ENCODE measurements at regions not wholly inside any gene's neighbourhood (a gene's known extent, or its start where the extent isn't known, plus 50 kb on each side); places are given as distances from the start of the nearest gene placed in this dataset.

DNA sequence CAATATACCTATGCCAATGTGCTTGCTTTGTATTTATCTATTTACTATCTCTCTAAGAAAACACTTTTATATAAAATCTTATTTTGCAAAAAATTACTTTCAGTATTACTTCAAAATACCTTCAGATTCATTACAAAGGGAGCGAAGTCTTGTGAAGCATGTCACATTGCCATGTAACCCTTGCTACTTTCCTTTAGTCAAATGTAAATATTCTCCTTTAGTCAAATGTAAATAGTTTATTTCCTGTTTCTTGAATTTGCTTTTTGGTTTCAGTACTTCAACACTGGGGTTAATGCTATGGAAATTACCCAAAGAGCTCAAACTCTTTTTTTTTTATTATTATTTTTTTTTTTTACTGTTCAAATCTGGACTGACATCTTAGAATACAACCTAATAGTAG is 383.3 kb downstream of the GRXCR1 start:
- no peaks in the 10 kb centered on the region for H3K36me3 ChIP-seq (replicated peaks in 1 of 2)
- H3K27ac ChIP-seq, result no peak overlapping the region
- WGBS, 4 donors, result 83 to 94% (median 86%) methylated on average over 1 of the region's 1 CpG
- no peak overlapping the region for H3K4me3 ChIP-seq
- no peak for DNase-seq
- H3K27me3 ChIP-seq, result no peaks in the 10 kb centered on the region
- TF ChIP-seq POLR2A (IDR thresholded peaks at IDR 0.05), result no peak
- TF ChIP-seq, protein P1, sequence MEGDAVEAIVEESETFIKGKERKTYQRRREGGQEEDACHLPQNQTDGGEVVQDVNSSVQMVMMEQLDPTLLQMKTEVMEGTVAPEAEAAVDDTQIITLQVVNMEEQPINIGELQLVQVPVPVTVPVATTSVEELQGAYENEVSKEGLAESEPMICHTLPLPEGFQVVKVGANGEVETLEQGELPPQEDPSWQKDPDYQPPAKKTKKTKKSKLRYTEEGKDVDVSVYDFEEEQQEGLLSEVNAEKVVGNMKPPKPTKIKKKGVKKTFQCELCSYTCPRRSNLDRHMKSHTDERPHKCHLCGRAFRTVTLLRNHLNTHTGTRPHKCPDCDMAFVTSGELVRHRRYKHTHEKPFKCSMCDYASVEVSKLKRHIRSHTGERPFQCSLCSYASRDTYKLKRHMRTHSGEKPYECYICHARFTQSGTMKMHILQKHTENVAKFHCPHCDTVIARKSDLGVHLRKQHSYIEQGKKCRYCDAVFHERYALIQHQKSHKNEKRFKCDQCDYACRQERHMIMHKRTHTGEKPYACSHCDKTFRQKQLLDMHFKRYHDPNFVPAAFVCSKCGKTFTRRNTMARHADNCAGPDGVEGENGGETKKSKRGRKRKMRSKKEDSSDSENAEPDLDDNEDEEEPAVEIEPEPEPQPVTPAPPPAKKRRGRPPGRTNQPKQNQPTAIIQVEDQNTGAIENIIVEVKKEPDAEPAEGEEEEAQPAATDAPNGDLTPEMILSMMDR (IDR thresholded peaks at IDR 0.05), result no peak
- no peaks in the 10 kb centered on the region for H3K4me1 ChIP-seq (replicated peaks in 1 of 2)
- no peaks in the 10 kb centered on the region for H3K9me3 ChIP-seq (replicated peaks in 1 of 3)
- intact Hi-C loops (cut with DNase I), result no loop called here

DNA sequence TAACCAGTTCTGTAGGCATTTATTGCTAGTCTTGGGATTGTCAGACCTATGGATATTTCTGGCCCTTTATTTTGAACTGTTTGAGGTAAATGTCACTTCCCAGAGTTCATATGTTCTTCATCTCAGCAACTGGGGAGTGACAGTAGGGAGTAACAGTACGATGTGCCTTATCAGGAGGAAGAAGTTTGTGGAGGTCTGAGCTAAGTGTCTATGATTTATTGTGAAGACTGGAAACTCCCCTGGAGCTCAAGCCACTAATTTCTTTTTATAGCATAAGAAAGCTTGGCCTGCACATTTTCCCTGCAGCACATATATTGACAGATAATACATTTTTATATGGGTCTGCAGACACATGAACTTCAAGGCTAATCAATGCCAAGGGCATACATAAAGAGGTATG is 383.8 kb downstream of the GRXCR1 start:
- intact Hi-C loops (cut with DNase I), result no loop called here
- no peak for DNase-seq
- no peaks in the 10 kb centered on the region for H3K36me3 ChIP-seq (replicated peaks in 1 of 2)
- no peaks in the 10 kb centered on the region for H3K27me3 ChIP-seq
- H3K4me3 ChIP-seq, result no peak overlapping the region
- no peak overlapping the region for H3K27ac ChIP-seq
- TF ChIP-seq POLR2A (IDR thresholded peaks at IDR 0.05), result no peak
- TF ChIP-seq, protein P1 (IDR thresholded peaks at IDR 0.05), result no peak
- H3K9me3 ChIP-seq (replicated peaks in 1 of 3), result no peaks in the 10 kb centered on the region
- no peaks in the 10 kb centered on the region for H3K4me1 ChIP-seq (replicated peaks in 1 of 2)
- WGBS, 4 donors, result 8 to 22% (median 18%) methylated on average over 1 of the region's 1 CpG

DNA sequence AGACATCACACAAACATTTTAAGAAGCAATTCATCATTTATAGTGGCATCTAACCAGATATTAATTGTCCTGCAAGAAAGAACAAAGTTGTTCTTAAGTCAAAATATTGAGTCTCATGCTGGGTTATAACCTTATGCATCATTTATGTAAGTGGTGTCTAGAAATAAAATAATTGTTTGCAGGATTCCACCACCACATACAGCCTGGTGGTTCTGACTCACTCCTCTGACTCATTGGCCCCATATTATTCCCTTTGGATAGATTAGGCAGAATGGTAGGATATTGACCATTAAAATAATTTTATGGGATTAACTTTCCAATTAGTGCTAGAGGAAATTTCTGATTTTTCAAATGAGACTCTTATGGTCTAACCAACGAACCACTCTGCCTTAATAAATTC is 384.5 kb downstream of the GRXCR1 start:
- no peak for DNase-seq
- TF ChIP-seq, protein P1 (IDR thresholded peaks at IDR 0.05), result no peak
- intact Hi-C loops (cut with DNase I), result no loop called here
- Histone ChIP-seq H3K27me3 (no peaks in the 10 kb centered on the region), H3K27ac (no peak overlapping the region), H3K9me3 (replicated peaks in 1 of 3) (no peaks in the 10 kb centered on the region), H3K4me3 (no peak overlapping the region), H3K36me3 (replicated peaks in 1 of 2) (no peaks in the 10 kb centered on the region), H3K4me1 (replicated peaks in 1 of 2) (no peaks in the 10 kb centered on the region)
- WGBS, 4 donors, result 59 to 79% (median 70%) methylated on average over 1 of the region's 1 CpG

- no peak for TF ChIP-seq POLR2A (IDR thresholded peaks at IDR 0.05)
- TF ChIP-seq, protein P1 (IDR thresholded peaks at IDR 0.05), result no peak
- intact Hi-C loops (cut with DNase I), result no loop called here
- H3K4me3 ChIP-seq, result no peak overlapping the region
- H3K4me1 ChIP-seq (replicated peaks in 1 of 2), result no peaks in the 10 kb centered on the region
- H3K9me3 ChIP-seq (replicated peaks in 1 of 3), result no peaks in the 10 kb centered on the region
- no peaks in the 10 kb centered on the region for H3K27me3 ChIP-seq
- 71 to 91% (median 76%) methylated on average over 1 of the region's 1 CpG for WGBS, 4 donors
- no peak overlapping the region for H3K27ac ChIP-seq
- no peaks in the 10 kb centered on the region for H3K36me3 ChIP-seq (replicated peaks in 1 of 2)
- DNase-seq, result no peak
Measured at GRCh38 chr4:43282534-43282933, 390.0 kb downstream of the GRXCR1 start.

Data from adrenal gland (tissue), 9 donors.